Activated CD4-positive, alpha-beta T cell treated with anti-CD3 and anti-CD28 coated beads for 4 hours (primary cell): ENCODE measurements at regions not wholly inside any gene's neighbourhood (a gene's known extent, or its start where the extent isn't known, plus 50 kb on each side); places are given as distances from the start of the nearest gene placed in this dataset.

Experiments
- DNase-seq, 2 donors: peaks; one replicate each; pipeline ENCODE4 v3.0.0-alpha.2; 2020

DNA sequence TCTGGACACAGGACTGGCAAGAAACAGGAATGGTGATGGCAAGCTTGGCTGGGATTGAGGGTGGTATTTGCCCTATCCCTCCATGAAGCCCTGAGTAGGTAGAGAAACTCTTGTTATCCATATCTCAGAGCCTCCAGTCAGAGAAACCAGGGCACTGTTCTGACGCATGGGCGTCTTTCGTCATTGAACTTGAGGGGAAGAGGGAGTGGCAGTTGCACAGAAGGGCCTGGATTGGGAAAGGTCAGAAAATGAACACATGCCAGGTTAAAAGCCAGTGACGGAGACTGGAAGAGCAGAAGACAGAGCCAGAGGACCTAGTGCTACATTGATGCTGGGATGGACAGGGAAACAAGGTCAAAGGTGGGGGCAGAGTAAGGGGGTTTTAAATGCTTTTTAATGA is 516.7 kb downstream of the PLPP3 start:
- no peak for DNase-seq

DNA sequence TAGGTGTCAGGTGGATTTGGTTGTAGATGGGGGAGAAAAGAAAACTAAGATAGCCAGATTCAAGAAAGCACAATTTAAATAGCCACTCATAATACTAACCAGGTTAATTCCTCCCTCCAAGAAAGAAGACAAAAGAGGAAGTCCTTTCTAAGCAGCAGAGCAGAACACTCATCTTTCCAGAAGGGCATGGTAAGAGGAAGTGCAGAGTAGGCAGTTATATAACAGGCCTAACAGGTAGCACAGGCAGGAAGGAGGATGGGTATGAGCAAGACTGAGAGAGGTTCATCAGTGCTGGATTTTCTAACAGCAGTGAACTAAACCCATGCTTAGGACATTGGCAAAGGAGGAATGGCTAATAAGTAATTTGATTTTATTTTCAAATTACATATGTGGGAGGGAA is 517.5 kb downstream of the PLPP3 start:
- DNase-seq = no peak

DNA sequence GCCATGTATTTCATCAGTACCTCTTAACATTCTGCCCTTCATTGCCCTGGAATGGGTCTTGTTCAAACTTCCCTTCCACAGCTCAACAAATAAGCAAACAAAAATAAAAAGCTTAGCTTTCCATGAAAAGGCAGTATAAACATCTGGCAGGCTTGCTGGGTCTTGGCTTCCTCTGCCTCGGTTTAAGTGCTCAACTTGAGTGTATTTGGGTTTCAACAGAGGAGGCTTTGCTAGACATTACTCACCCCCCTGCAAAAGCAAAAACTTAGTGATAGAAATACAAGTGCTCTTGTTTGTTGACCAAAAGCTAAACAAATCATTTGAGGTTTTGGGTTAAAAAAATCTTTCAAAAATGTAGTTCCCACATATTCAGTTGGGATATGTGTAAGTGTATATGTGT is 518.5 kb downstream of the PLPP3 start:
- no peak for DNase-seq

DNA sequence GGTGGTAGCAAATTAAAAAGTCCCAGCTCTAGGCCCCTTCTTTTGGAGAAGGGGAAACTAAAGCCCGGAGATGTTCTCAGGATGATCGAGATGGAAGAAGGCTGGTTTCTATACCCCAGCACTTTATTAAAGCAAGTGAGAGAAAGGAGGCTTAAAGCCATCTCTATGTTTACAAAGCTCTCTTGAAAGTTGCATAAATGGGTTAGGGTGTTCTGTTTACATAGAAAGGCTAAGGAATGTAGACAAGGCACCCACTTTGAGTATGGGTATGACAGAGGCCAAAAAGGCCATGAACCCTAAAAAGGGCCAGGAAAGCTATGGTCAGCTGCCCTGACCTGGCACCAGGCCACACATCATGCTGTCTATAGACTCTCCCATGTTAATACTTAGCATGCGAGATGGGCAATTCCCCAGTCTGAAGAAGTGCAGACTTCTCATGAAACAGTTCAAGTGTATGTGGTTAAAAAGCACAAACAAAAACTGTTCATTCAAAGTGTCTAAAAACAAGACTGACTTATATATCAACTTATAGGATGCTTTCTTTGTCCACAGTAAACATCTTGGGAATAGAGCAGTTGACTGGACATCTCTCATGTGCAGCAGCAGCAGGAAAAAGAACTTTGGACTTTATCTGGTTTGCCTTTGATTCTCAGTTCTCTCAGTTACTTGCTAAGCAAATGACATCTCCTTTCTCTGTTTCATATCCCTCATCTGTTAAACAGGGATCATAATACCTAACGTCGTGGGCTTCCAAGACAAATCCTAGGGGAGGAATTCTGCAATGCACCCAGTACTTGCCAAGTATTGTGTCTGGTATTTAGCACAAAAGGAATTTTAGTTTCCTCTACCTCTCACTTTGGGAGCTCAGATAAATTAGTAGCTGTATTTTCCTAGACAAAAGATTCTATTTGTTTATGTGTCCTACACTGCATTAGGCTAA is 521.6 kb downstream of the PLPP3 start:
- DNase-seq = no peak

DNA sequence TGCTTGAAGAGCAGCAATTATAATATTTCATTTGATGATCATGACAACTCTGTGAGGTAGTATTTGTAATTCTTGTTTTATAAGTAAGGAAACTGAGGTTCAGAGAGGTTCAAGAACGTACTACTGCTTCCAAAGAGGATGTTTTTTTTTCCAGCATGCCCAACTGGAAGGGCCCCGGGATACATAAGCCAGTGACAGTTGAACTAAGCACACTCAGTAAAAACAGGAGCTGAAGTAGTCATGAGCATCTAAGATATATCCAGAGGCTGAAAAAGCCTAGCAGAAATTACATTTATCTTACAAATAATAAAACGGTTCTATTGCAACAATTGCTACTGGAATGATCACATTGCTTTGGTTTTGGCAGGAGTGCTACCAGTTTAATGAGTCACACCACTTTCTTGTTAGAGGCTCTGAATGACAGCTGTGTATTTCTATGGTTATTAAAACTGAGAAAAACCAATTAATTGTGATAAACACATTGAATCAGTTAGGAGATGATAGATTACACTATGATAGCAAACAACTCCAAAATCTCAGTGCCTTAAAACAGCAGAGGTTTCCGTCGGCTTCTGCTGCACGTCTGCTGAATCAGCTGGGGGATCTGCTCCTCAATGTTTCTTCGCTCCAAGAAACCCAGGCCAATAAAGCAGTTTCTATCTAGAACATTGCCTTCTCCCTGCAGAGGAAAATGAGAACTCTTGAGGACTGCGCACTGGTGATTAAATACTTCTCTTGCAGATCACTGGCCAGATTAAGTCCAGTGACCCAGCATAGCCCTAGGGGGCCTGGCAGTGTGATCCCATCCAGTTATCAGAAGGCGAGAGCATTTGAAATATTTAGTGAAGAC is 522.7 kb downstream of the PLPP3 start:
- no peak for DNase-seq

DNA sequence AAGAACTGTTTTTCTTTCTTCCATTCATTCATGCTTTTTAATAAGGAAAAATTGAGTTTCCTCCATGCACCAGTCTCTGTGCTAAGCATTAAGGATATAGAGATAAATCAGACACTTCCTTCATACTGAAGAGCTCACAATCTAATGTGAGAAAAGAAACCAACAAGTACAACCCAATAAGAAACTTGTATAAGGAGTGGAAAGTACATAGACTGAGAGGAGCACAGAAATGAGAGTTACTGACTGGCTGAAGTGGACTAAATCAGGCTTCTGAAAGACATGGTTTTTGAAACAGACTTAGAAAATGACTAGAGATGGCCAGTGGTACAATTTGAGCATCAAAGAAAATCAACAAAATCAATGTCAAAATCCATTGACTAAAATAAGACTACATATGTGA is 524.4 kb downstream of the PLPP3 start:
- no peak for DNase-seq

DNA sequence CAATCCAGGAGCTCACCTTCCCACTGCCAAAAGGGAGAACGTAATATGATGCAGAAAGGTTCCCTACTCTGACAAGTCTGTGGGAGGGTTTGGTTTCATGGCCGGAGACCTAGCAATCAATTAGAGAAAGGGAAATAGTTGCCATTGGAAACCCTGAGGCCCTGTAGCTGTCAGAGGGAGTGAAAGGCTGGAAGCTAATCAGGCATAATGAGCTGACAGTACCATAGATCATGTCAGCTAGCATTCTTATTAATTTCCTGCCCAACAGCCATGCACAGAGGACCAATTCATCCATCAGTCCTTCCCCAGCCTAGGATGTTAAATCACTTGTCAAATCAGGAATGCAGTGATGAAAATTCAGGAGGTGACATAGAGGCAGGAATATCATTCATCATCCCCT is 527.3 kb downstream of the PLPP3 start:
- DNase-seq = no peak

DNA sequence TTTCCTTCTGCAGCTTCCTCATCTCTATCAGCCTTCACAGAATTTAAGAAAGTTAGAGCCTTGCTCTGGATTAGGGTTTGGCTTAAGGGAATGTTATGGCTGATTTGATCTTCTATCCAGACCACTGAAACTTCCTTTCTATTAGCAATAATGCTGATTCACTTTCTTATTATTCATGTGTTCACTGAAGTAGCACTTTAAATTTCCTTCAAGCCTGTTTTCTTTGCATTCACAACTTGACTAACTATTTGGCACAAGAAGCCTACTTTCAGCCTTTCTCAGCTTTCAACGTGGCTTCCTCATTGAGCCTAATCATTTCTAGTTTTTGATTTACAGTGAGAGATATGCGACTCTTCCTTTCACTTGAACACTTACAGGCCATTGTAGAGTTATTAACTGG is 528.5 kb downstream of the PLPP3 start:
- no peak for DNase-seq

DNA sequence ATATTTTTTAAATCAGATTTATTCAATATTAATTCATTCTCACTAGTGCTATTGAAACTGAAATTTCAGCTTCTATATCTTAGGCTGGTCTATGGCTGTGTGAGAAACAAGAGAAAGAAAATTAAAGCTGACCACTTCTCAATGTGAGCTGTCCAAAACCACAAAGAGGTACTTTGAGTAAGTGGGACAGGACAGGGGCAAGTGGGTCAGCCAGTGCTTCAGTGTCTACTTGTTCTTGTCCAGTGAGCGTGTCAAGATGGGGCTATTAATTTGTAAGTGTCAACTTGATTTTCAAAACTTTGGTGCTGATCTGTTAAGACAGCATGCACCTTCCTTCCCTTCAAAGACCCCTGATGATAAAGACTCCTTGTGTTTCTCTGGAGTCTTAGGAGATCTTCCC is 533.9 kb downstream of the PLPP3 start:
- DNase-seq = no peak

DNA sequence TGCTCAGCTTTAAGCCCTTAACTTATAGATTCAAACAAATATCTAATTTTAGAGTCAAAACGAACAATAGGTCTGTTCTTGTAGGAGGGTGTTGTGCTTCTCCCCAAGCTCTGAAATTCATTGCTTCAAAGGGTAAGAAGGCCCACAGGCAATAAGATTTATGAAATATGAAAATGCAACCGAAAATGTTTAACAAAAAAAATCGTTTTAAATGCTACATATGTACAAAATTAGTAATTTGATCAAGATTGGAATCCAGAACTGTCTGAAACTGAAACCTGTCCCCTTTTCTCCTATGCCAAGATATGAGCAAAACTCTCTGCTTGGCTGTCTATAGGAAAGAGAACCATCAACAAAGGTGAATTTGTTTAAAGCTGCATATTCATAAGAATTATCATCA is 534.3 kb downstream of the PLPP3 start:
- DNase-seq = no peak

DNA sequence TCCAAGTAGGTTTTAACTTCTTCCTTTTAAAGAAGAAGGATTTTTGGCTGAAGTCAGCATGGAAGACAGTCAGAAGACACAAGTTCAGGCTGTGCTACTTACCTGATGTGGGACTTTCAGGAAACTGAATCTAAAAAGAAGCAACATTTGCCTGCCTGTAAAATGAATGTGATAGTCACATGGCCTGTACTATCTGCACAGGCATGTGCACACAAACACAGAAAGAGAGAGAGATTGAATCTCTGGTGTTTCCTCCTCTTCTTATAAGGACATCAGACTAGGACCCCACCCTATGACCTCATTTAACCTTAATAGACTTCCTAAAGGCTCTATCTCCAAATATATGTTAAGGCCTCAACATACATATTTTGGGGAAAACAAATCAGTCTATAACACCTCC is 542.9 kb downstream of the PLPP3 start:
- no peak for DNase-seq

DNA sequence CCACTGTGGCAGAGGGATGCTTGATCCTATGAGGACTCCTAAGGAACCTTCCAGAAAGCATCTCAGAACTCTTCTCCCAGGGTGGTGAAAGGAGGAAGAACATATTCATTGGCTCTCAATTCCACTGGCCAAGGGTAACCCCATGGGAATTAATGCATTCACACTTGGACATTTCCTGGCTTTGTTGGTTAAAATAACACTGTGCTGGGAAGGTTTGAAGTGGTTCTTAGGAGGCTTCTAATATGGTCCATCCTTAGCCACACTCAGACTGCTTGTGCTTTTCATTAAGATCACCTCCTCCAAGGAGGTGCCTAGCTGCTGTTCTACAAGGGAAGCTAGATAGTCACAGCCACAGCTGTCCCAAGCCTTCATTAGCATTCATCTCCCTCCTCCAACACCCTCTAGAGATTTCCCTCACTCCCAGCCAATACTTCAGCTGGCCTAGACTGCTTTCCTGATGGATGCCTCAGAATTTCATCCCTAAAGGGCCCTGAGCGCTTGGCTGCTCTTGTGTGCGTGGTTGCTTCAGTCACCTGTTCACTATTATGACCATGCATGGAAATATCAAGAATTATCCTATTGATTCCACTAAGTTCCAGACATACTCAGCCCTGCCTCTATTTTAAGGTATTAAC is 544.4 kb downstream of the PLPP3 start:
- DNase-seq = no peak

DNA sequence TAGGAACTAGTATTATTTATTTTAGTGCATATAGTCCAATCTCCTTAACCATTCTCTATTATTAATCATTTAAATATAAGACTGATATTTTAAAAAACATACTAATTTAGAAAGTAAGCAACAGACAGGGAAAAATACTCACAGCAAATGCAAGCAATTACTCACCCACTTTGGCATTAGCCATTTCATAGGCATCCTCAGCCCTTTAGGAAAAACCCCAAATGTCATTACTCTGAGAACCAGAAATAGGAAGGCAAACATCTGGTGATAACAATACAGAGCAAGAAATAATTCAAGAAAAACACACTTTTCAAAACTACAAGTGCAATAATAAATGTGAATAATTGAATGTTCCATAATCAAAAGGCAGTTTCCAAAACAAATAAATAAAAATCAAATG is 545.1 kb downstream of the PLPP3 start:
- no peak for DNase-seq

DNA sequence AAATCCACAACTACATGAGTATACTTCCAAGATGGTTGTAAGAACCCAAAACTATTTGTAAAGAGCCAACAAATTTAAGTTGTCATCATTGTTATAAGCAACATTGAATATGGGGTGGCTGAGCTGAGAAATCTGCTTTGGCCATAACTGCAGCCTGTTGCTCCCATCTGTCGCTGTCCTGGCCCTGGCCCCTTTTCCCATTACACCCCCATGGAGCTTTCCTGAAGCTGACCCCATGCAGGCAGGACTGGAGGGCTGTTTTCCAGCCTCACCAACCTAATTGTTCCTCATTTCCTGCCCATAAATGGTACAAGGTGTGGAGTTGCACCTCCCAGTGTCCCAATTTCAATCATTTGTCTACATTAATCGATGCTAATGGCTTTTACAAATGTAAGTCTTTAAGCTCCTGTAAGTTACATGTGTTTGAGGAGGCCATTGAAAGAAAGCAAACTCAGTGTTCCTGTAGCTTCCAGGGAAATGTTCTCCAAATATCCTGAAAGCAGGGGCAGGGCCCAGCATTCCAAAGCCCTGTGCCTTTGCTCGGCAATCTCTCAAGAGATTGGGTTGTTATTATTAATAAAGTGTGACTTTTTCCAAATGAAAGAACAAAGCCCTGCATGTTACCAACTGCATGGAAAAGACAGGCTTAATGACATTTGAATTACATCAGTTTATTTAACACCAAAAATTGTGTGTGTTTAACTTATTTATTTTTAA is 545.9 kb downstream of the PLPP3 start:
- DNase-seq = no peak

DNA sequence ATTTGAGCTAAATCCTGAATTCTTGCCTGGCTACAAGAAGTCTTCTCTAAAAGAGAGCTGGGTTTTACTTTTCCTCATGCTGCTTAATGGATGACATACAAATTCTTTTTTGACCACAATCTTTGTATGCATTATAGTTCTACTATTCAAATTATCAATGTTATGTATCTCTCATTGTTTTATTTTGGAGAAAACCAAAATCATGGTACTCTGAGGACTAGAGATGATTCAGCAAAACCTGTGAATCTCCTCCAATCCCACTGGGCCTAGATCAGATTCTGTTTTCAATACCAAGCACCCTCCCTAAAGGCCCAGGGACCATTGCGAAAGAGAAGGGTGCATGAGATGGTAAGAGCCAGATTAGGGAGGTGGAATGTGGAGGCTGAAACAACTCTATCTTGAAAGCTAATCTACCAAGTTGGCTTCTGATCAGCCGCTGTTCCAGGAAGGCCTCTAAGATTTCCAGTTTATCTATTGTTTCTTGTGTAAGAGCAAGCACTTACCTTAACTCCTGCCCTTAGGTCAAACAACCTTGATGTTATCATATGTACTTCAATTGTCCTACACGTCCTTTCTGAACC is 547.2 kb downstream of the PLPP3 start:
- no peak for DNase-seq

DNA sequence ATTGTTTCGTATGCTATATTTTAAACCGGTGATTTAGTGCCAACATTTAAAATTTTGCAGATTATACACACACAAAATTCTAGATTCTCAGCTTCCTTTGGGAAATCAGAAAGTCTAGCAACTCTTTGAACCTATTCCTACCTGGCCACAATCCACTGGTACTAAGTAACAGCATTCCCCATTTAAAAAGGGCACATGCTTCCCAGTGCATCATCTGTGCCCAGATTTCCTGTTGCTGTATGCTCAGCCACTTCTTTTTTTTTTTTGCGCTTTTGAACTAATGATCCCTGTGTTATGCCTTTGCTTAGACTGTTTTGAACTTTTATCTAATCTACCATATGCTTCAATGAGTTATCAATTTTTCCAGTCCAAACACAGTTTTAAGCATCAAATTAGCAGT is 548.4 kb downstream of the PLPP3 start:
- no peak for DNase-seq

DNA sequence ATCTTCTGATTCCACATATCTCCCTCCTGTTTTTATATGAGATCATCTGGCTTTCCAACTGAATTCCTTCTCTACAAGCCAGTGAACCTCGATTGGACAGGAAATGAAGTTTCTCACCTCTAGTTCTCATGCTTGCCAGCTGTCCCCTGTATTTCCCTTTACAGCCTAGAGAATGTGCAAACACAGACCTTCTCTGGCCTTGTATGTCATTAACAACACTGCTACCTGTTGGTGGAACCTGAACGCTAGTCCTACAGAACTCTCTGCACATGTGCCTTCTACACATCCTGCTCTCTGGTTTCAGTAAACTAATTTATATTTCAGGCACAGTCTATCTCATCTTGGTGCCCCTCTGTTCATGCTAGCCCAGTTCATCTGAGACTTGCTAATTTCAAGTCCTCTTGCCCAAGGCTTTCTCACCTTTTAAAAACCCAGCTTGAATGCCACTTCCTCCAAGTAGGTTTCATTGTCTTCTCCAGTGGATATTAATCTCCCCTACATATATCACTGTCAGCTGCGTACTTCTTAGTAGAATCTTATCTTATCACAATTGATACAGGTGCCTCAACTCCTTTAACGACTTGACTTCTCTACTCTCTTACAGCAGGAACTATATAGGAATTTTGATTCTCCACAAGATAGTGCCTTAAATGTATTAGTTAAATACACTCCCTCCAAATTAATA is 549.9 kb downstream of the PLPP3 start:
- DNase-seq = no peak

DNA sequence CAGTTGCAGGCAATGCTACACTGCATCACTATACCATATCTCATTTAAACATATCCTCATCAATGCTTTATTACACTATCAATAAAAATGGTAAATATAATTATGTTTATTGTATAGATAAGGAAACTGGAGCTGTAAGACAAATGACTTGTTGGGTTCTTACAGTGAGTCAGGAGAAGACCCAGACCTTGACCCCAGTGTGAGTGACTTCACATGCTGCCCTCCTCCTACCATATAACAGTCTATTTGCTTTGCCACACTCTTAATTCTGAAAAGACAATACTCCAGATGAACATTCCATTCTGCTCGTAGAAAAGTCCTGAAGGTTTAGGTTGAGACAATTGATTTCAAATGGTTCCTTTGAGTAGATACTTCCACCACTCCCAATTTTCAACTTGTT is 550.5 kb downstream of the PLPP3 start:
- DNase-seq = no peak

DNA sequence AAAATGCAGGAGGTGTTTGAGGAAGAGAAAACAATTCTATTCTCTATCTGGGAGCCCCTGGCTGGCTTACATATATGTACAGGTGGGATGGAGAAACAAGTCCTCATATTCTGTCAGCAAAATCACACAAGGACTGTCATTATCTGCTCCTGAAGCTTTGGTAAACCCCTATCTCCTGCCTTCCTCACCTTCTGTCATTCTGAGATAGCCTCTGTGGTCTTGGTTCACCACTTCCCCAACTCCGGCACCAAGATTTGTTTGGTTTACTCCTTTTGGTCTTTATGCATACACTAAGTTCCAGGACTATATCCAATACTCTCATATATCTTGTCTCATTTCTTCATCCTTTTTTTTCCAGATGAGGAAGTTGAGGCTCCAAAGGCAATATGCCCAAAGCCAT is 551.1 kb downstream of the PLPP3 start:
- DNase-seq = no peak

DNA sequence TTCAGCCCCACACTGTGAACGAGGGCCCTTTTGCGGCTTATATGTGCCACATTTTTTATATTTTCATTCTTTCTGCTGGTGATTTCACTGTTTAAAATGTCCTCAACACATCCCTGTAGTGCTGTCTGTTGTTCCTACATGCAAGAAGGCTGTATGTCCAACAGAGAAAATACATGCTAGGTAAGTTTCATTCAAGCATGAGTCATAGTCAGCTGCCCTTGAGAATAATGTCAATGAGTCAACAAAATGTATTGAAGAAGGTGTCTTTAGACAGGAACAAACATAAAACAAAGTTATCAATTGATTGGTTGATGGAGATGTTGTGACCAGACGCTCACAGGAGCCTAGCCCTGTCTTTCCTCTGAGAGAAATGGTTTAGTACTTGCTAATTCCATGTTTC is 553.4 kb downstream of the PLPP3 start:
- DNase-seq = no peak

DNA sequence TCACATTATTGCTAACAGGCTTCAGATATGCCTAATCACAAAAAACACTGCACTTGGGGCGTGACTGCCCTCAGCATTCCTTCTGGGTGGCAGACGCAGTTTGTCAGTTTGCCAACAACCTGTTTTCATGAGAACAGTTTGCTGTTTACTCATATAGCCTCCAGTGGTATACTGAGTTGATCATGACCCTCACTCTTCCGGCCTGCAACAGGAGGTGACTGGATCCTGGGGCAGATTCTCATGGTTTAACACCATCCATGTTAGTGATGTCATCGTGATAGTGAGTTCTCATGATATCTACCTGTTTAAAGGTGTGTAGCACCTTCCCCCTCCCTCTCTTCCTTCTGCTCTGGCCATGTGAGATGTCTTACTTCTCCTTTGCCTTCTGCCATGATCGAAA is 555.2 kb downstream of the PLPP3 start:
- no peak for DNase-seq

DNA sequence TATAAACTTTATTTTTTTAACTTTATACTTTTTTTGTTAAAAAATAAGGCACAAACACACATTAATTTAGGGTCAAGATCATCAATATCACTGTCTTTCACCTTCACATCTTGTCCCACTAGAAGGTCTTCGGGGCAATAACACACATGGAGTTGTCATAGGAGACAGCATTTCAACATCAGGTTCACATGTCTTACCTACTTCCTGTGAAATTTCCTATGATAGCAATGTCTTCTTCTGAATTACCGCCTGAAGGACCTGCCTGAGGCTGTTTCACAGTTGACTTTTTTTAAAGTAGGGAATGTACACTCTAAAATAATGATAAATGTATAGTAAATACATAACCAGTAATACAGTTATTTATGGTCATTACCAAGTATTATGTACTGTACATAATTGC is 559.4 kb downstream of the PLPP3 start:
- DNase-seq = no peak
